Activated T-helper 1 cell treated with anti-CD3 and anti-CD28 coated beads, Interleukin-12 subunit alpha, Interleukin-12 subunit beta, Interleukin-2, Interleukin-4 antibody, amounts not matched to agents 30 ng/mL and 10 ng/mL and 1 ng/mL, durations not matched to agents 14 hours and 24 hours and 36 hours (primary cell): ENCODE measurements at regions not wholly inside any gene's neighbourhood (a gene's known extent, or its start where the extent isn't known, plus 50 kb on each side); places are given as distances from the start of the nearest gene placed in this dataset.

Experiments
- DNase-seq: peaks from one replicate; pipeline ENCODE4 v3.0.0; 2021; ENCODE audit warnings: low spot score
- H3K27ac Mint-ChIP-seq: one replicate; pipeline ENCODE4 v1.8.0; 2021; ENCODE audit warnings: mild to moderate bottlenecking, mixed read lengths
- H3K27me3 Mint-ChIP-seq: one replicate; pipeline ENCODE4 v1.8.0; 2022; ENCODE audit warnings: mild to moderate bottlenecking, moderate library complexity, mixed read lengths; ENCODE audit not compliant: insufficient read depth
- H3K36me3 Mint-ChIP-seq: one replicate; pipeline ENCODE4 v1.8.0; 2021; ENCODE audit warnings: low read depth, mixed read lengths
- H3K4me1 Mint-ChIP-seq: one replicate; pipeline ENCODE4 v1.8.0; 2021; ENCODE audit warnings: low read depth, mixed read lengths
- H3K4me3 Mint-ChIP-seq: one replicate; pipeline ENCODE4 v1.8.0; 2021; ENCODE audit warnings: mild to moderate bottlenecking, moderate library complexity, mixed read lengths
- H3K9me3 Mint-ChIP-seq: one replicate; pipeline ENCODE4 v1.8.0; 2021; ENCODE audit warnings: mixed read lengths
- intact Hi-C: fragments of 100-400 bp; cut with micrococcal nuclease; formaldehyde crosslinking; loops from one replicate; pipeline ENCODE4 v1.15.1; 2024

- no peak overlapping the region for H3K27ac Mint-ChIP-seq
- no peak for DNase-seq
- no peak overlapping the region for H3K4me3 Mint-ChIP-seq
- no peaks in the 10 kb centered on the region for H3K36me3 Mint-ChIP-seq
- no peaks in the 10 kb centered on the region for H3K9me3 Mint-ChIP-seq
- intact Hi-C loops: no loop called here
- no peaks in the 10 kb centered on the region for H3K27me3 Mint-ChIP-seq
- H3K4me1 Mint-ChIP-seq: no peaks in the 10 kb centered on the region
These were observed 53.4 kb upstream of the SALL3 start for GRCh38 chr18:78926243-78926615.

- Mint-ChIP-seq H3K4me1 (no peaks in the 10 kb centered on the region), H3K36me3 (no peaks in the 10 kb centered on the region), H3K4me3 (no peak overlapping the region), H3K27ac (no peak overlapping the region), H3K27me3 (peaks cover 2% of the 10 kb centered on the region), H3K9me3 (no peaks in the 10 kb centered on the region)
- intact Hi-C loops: no loop called here
- DNase-seq: no peak
These were observed 52.5 kb upstream of the SALL3 start for GRCh38 chr18:78927156-78927555.

DNA sequence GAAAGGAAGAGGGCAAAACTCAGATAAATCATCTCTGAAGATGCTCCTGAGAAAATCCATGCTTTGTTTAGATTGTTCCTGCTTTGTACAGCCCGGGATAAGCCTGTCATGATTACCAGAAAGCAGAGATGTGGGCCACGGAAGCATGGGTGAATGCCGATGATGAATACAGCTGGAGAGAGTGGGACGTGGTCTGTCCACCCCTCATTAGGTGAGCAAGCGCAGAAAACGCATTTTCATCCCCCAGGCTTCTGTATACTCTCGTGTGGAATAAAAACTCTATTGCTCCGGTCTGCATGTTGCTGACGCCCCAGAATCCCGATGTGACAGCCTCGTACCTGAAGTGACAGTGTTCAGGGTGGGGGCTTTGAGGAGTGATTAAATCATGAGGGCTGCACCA, 52.0 kb upstream of the SALL3 start:
- no peaks in the 10 kb centered on the region for H3K9me3 Mint-ChIP-seq
- H3K4me1 Mint-ChIP-seq: no peaks in the 10 kb centered on the region
- intact Hi-C loops: no loop called here
- H3K27me3 Mint-ChIP-seq: peaks cover 2% of the 10 kb centered on the region
- no peak for DNase-seq
- H3K27ac Mint-ChIP-seq: no peak overlapping the region
- no peaks in the 10 kb centered on the region for H3K36me3 Mint-ChIP-seq
- H3K4me3 Mint-ChIP-seq: no peak overlapping the region

GRCh38 chr18:78928076-78928475, 51.5 kb upstream of the SALL3 start:
- Mint-ChIP-seq H3K36me3 (no peaks in the 10 kb centered on the region), H3K4me1 (no peaks in the 10 kb centered on the region), H3K4me3 (no peak overlapping the region), H3K9me3 (no peaks in the 10 kb centered on the region), H3K27ac (no peak overlapping the region), H3K27me3 (peaks cover 2% of the 10 kb centered on the region)
- intact Hi-C loops: no loop called here
- DNase-seq: no peak

DNA sequence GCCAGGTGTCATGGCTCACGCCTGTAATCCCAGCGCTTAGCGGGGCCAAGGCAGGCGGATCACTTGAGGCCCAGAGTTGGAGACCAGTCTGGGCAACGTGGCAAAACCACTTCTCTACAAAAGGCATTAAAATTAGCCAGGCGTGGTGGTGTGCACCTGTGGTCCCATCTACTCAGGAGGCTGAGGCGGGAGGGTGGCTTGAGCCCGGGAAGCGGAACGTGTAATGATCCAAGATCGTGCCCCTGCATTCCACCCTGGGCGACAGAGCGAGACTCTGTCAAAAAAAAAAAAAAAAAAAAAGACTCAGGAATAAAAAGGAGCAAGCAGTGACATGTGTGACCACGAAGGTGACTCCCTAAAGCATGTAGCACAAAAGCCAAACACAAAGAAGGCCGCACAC, 50.1 kb upstream of the SALL3 start:
- Mint-ChIP-seq H3K36me3 (no peaks in the 10 kb centered on the region), H3K27me3 (peaks cover 2% of the 10 kb centered on the region), H3K27ac (no peak overlapping the region), H3K4me3 (no peak overlapping the region), H3K4me1 (no peaks in the 10 kb centered on the region), H3K9me3 (no peaks in the 10 kb centered on the region)
- DNase-seq: no peak
- intact Hi-C loops: no loop called here
